Type B pancreatic cell (in vitro differentiated cells): ENCODE measurements at regions not wholly inside any gene's neighbourhood (a gene's known extent, or its start where the extent isn't known, plus 50 kb on each side); places are given as distances from the start of the nearest gene placed in this dataset.

Experiments
- DNase-seq: peaks from one replicate; pipeline ENCODE4 v3.0.0; 2021; ENCODE audit warnings: mixed read lengths; ENCODE audit not compliant: unreplicated experiment; ENCODE audit errors: extremely low spot score
- H3K27ac Mint-ChIP-seq: 2 replicates; pipeline ENCODE4 v1.8.0; 2021; ENCODE audit warnings: mild to moderate bottlenecking, mixed read lengths
- H3K27me3 Mint-ChIP-seq: 2 replicates; pipeline ENCODE4 v1.8.0; 2021; ENCODE audit warnings: mixed read lengths
- H3K36me3 Mint-ChIP-seq: 2 replicates; pipeline ENCODE4 v1.8.0; 2021; ENCODE audit warnings: mixed read lengths
- H3K4me1 Mint-ChIP-seq: one replicate; pipeline ENCODE4 v1.8.0; 2021; ENCODE audit warnings: mixed read lengths; ENCODE audit not compliant: unreplicated experiment
- H3K4me3 Mint-ChIP-seq: 2 replicates; pipeline ENCODE4 v1.8.0; 2021; ENCODE audit warnings: mild to moderate bottlenecking, mixed read lengths
- H3K9me3 Mint-ChIP-seq: 2 replicates; pipeline ENCODE4 v1.8.0; 2021; ENCODE audit warnings: mixed read lengths
- CTCF ChIP-seq: fragments of 200-600 bp; sonication (generic); conservative IDR thresholded peaks from 2 replicates; pipeline ENCODE4 v1.5.0; 2021; ENCODE audit warnings: antibody characterized with exemption, mild to moderate bottlenecking

GRCh38 chr17:65431116-65431515, 130.3 kb downstream of the AXIN2 start:
- no peak for TF ChIP-seq CTCF
- H3K9me3 Mint-ChIP-seq, result peaks cover 7% of the 10 kb centered on the region
- no peak overlapping the region for H3K27ac Mint-ChIP-seq
- no peak overlapping the region for H3K4me3 Mint-ChIP-seq
- H3K27me3 Mint-ChIP-seq, result no peaks in the 10 kb centered on the region
- H3K4me1 Mint-ChIP-seq, result peaks cover 5% of the 10 kb centered on the region
- no peak for DNase-seq
- no peaks in the 10 kb centered on the region for H3K36me3 Mint-ChIP-seq

- Mint-ChIP-seq H3K4me3 (no peak overlapping the region), H3K4me1 (peaks cover 5% of the 10 kb centered on the region), H3K36me3 (no peaks in the 10 kb centered on the region), H3K27ac (no peak overlapping the region), H3K27me3 (no peaks in the 10 kb centered on the region), H3K9me3 (peaks cover 7% of the 10 kb centered on the region)
- DNase-seq, result no peak
- TF ChIP-seq CTCF, result no peak
These were observed 131.1 kb downstream of the AXIN2 start for GRCh38 chr17:65430209-65430833.

GRCh38 chr17:65423346-65424140, 137.9 kb downstream of the AXIN2 start:
- no peaks in the 10 kb centered on the region for H3K27me3 Mint-ChIP-seq
- no peak overlapping the region for H3K27ac Mint-ChIP-seq
- no peaks in the 10 kb centered on the region for H3K36me3 Mint-ChIP-seq
- peaks cover 3% of the 10 kb centered on the region for H3K4me1 Mint-ChIP-seq
- H3K4me3 Mint-ChIP-seq, result no peak overlapping the region
- TF ChIP-seq CTCF, result no peak
- peaks cover 6% of the 10 kb centered on the region for H3K9me3 Mint-ChIP-seq
- no peak for DNase-seq

- H3K4me3 Mint-ChIP-seq, result no peak overlapping the region
- no peaks in the 10 kb centered on the region for H3K9me3 Mint-ChIP-seq
- TF ChIP-seq CTCF, result no peak
- DNase-seq, result no peak
- H3K36me3 Mint-ChIP-seq, result no peaks in the 10 kb centered on the region
- H3K4me1 Mint-ChIP-seq, result peaks cover 3% of the 10 kb centered on the region
- no peak overlapping the region for H3K27ac Mint-ChIP-seq
- H3K27me3 Mint-ChIP-seq, result no peaks in the 10 kb centered on the region
These were observed 142.8 kb downstream of the AXIN2 start for GRCh38 chr17:65418622-65419021.

GRCh38 chr17:65417406-65418221, 143.8 kb downstream of the AXIN2 start:
- Mint-ChIP-seq H3K4me1 (no peaks in the 10 kb centered on the region), H3K9me3 (peaks cover 1% of the 10 kb centered on the region), H3K36me3 (no peaks in the 10 kb centered on the region), H3K4me3 (no peak overlapping the region), H3K27ac (no peak overlapping the region), H3K27me3 (no peaks in the 10 kb centered on the region)
- no peak for DNase-seq
- TF ChIP-seq CTCF, result no peak
